HFFc6 (cell line): ENCODE measurements at regions not wholly inside any gene's neighbourhood (a gene's known extent, or its start where the extent isn't known, plus 50 kb on each side); places are given as distances from the start of the nearest gene placed in this dataset.

Source experiments
- DNase-seq: peaks from one replicate; pipeline ENCODE4 v3.0.0-alpha.2; 2018
- H3K27ac Mint-ChIP-seq: 2 replicates; pipeline ENCODE4 v1.8.0; 2020; ENCODE audit warnings: mild to moderate bottlenecking, mixed read lengths
- H3K27me3 Mint-ChIP-seq: 2 replicates; pipeline ENCODE4 v1.8.0; 2021; ENCODE audit warnings: mild to moderate bottlenecking, moderate library complexity, mixed read lengths; ENCODE audit not compliant: insufficient read depth
- H3K36me3 Mint-ChIP-seq: 2 replicates; pipeline ENCODE4 v1.8.0; 2021; ENCODE audit warnings: low read depth, mixed read lengths
- H3K4me1 Mint-ChIP-seq: 2 replicates; pipeline ENCODE4 v1.8.0; 2020; ENCODE audit warnings: low read depth, mixed read lengths
- H3K4me3 Mint-ChIP-seq: 2 replicates; pipeline ENCODE4 v1.8.0; 2020; ENCODE audit warnings: mild to moderate bottlenecking, moderate library complexity, mixed read lengths
- H3K9me3 Mint-ChIP-seq: 2 replicates; pipeline ENCODE4 v1.8.0; 2020; ENCODE audit warnings: mild to moderate bottlenecking, mixed read lengths
- TF ChIP-seq, protein P1 (sequence below): fragments of 200-600 bp; sonication (generic); IDR thresholded peaks from 2 replicates; pipeline ENCODE4 v1.5.0; 2021; ENCODE audit warnings: antibody characterized with exemption, mild to moderate bottlenecking

DNA sequence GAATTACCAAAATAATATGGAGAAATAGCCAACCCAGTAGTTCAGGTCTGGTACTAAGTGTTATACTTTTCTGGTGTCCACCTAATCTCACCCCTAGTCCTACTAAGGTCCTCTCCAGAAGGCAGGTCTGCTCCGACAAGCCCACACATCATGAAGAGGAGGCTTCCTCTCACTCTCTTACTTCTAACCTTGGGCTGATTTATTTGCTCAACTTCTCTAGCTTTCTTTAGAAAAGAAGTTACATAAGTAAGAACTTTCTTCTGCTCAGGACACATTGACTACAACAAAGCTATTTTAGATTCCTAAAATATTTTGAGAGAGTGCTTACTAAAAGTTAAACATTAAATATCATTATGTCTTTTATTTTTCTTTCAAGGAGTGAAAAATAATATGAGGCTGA lies 329.7 kb upstream of the NREP start:
- Mint-ChIP-seq H3K4me3 (no peak overlapping the region), H3K4me1 (no peaks in the 10 kb centered on the region), H3K9me3 (no peaks in the 10 kb centered on the region), H3K27me3 (no peaks in the 10 kb centered on the region), H3K36me3 (no peaks in the 10 kb centered on the region), H3K27ac (no peak overlapping the region)
- DNase-seq: no peak
- TF ChIP-seq, protein P1, sequence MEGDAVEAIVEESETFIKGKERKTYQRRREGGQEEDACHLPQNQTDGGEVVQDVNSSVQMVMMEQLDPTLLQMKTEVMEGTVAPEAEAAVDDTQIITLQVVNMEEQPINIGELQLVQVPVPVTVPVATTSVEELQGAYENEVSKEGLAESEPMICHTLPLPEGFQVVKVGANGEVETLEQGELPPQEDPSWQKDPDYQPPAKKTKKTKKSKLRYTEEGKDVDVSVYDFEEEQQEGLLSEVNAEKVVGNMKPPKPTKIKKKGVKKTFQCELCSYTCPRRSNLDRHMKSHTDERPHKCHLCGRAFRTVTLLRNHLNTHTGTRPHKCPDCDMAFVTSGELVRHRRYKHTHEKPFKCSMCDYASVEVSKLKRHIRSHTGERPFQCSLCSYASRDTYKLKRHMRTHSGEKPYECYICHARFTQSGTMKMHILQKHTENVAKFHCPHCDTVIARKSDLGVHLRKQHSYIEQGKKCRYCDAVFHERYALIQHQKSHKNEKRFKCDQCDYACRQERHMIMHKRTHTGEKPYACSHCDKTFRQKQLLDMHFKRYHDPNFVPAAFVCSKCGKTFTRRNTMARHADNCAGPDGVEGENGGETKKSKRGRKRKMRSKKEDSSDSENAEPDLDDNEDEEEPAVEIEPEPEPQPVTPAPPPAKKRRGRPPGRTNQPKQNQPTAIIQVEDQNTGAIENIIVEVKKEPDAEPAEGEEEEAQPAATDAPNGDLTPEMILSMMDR: no peak

DNA sequence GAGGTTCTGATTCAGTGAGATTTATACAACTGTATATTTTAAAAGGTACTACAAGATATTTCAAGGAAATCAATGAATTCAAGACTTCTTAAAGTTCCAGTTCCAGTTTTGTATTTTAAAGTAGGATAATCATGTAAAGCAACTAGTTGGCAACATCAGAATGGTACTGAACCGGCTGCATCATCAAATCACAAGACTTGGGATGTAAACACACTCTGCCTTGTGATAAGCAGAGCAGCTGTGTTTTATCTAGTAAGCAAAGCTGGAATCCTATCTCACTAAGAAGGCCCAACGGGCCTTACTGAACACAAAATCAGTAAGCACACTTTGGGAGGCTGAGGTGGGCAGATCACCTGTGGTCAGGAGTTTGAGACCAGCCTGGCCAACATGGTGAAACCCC lies 327.2 kb upstream of the NREP start:
- Mint-ChIP-seq H3K9me3 (no peaks in the 10 kb centered on the region), H3K27me3 (no peaks in the 10 kb centered on the region), H3K4me1 (no peaks in the 10 kb centered on the region), H3K27ac (no peak overlapping the region), H3K36me3 (no peaks in the 10 kb centered on the region), H3K4me3 (no peak overlapping the region)
- no peak for DNase-seq
- TF ChIP-seq, protein P1: no peak

DNA sequence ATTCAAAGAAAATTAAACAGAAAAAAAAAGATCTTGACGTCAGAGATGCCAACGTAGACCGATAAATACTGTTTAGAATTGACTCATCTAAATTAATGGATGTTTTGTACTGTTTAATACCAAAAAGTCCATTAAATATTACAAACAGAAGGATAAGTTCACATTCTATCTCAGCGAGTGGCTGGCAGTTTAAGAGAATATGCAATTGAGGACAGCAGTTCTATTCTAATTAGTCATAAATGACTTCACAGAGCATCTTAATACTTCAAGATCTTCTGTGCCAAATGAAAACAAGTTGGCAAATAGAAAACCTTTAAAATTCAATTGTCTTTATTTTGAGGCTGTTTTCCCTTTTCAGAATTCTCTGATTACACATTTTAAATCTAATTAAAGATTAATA lies 326.6 kb upstream of the NREP start:
- Mint-ChIP-seq H3K4me1 (no peaks in the 10 kb centered on the region), H3K9me3 (no peaks in the 10 kb centered on the region), H3K4me3 (no peak overlapping the region), H3K27ac (no peak overlapping the region), H3K27me3 (no peaks in the 10 kb centered on the region), H3K36me3 (no peaks in the 10 kb centered on the region)
- TF ChIP-seq, protein P1: no peak
- DNase-seq: no peak

DNA sequence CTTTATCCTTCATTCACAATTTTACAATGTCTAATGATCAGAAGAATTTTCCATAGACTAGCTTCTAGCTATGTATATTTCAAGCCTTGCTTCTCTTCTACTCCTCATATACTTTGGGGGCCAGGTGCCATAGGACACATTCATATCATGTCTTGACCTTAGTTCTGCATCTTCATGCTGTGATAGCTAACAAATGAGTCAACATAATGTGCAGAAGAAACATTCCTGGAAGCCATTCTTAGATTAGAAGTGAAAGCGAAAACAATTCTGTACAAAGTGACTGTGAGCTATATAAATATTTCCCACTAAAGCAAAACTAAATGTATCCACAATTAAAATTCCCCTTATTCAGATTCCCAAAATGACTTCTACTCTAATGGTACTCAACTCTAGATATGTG lies 320.2 kb upstream of the NREP start:
- no peaks in the 10 kb centered on the region for H3K36me3 Mint-ChIP-seq
- H3K4me3 Mint-ChIP-seq: no peak overlapping the region
- H3K4me1 Mint-ChIP-seq: peaks cover 7% of the 10 kb centered on the region
- no peak overlapping the region for H3K27ac Mint-ChIP-seq
- H3K9me3 Mint-ChIP-seq: no peaks in the 10 kb centered on the region
- TF ChIP-seq, protein P1: no peak
- no peaks in the 10 kb centered on the region for H3K27me3 Mint-ChIP-seq
- DNase-seq: no peak

DNA sequence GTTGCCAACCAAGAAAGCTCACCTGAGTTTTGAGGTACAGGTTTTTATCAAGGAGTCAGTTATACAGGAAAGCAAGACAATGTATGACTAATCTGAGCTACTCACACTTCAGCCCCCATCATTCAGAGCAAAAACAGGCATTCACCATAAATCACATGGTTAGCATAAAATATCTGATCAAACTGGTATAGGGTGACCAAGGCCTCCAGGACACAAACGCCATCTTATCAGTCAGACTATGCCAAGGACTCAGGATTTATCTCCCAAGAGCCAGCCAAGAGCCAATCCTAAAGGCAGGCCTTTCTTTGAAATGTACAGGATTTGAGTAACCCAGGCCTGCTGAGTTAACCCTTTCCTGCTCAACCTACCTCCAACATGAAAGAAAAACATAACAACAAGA lies 313.0 kb upstream of the NREP start:
- H3K27ac Mint-ChIP-seq: no peak overlapping the region
- H3K9me3 Mint-ChIP-seq: no peaks in the 10 kb centered on the region
- no peaks in the 10 kb centered on the region for H3K36me3 Mint-ChIP-seq
- no peak for DNase-seq
- H3K4me1 Mint-ChIP-seq: peaks cover 16% of the 10 kb centered on the region; the same call in 1 of the 2 replicates
- TF ChIP-seq, protein P1: no peak
- no peaks in the 10 kb centered on the region; the same call in 1 of the 2 replicates for H3K27me3 Mint-ChIP-seq
- H3K4me3 Mint-ChIP-seq: no peak overlapping the region

DNA sequence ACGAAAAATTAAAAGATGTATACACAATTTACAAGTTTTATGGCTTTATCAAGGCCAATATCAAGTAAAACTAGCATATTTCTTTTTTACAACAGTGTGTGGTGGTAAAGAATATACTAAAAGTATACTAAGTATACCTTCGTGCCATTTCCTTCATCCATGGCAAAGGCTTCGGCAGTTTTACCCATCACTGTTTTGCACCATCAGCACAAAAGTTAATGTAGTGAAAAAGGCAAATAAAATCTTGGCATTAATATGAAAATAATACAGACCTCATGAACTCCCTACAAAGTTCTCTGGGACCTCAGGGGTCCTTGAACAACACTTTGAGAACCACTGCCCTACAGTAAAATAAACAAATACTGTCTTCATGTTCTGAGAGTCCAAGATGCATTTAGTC lies 312.3 kb upstream of the NREP start:
- TF ChIP-seq, protein P1: no peak
- Mint-ChIP-seq H3K27ac (no peak overlapping the region), H3K36me3 (no peaks in the 10 kb centered on the region), H3K4me3 (no peak overlapping the region), H3K9me3 (no peaks in the 10 kb centered on the region), H3K27me3 (no peaks in the 10 kb centered on the region; the same call in 1 of the 2 replicates), H3K4me1 (peaks cover 16% of the 10 kb centered on the region; the same call in 1 of the 2 replicates)
- DNase-seq: no peak
